ENCODE measurements at regions not wholly inside any gene's neighbourhood (a gene's known extent, or its start where the extent isn't known, plus 50 kb on each side); places are given as distances from the start of the nearest gene placed in this dataset.

GRCh38 chr5:14996997-14997396, 125.4 kb upstream of the ANKH start:
- BruUV-seq (replicated peaks), result no TSS peak
- CTCF ChIA-PET, result interaction anchor here (1.6 to 2.7 kb wide), 2 partner anchors 9 to 270 kb away, joined by 4 to 12 read pairs; no protein-coding TSS in a partner anchor
- H3K4me1 ChIP-seq (ENCODE audit: control insufficient read depth, insufficient read depth, low read length), result peaks cover 9% of the 10 kb centered on the region
- no peak overlapping the region for H2AFZ ChIP-seq (ENCODE audit: control insufficient read depth, low read depth, low read length)
- H3K4me2 ChIP-seq (ENCODE audit: control insufficient read depth, insufficient read depth), result peak overlapping the region; percentile 40; the same call in 1 of the 2 replicates
- no peak overlapping the region for H3K9ac ChIP-seq (ENCODE audit: control insufficient read depth, insufficient read depth, low read length)
- intact Hi-C loops (cut with micrococcal nuclease; ENCODE audit: unreplicated experiment) (no loop called here), in situ Hi-C loops (cut with MboI) (no loop called here)
- POLR2A ChIA-PET, result no interaction called here
- H3K27ac ChIP-seq (ENCODE audit: control insufficient read depth, insufficient read depth), result no peak overlapping the region
- no peaks in the 10 kb centered on the region for H4K20me1 ChIP-seq (ENCODE audit: control insufficient read depth, insufficient read depth)
- FAIRE-seq (peak; percentile 91), DNase-seq (ENCODE audit: low read depth, low spot score) (peak; percentile 20), ATAC-seq (peak; percentile 86)
- no peak overlapping the region for H3K4me3 ChIP-seq
- SMC1A ChIA-PET (ENCODE audit: uncharacterized antibody, unreplicated experiment), result interaction anchor here (1.0 to 2.1 kb wide), 4 partner anchors 40 to 324 kb away, joined by 3 to 10 read pairs (median 4); no protein-coding TSS in a partner anchor
- no peaks in the 10 kb centered on the region for H3K36me3 ChIP-seq (ENCODE audit: control insufficient read depth in 2 of 2, insufficient read depth in 2 of 2, low read length in 1 of 2)
- H3K9me3 ChIP-seq (replicated peaks; ENCODE audit: control insufficient read depth, insufficient read depth, low read length), result peaks cover 6% of the 10 kb centered on the region; the same call in 2 of the 3 replicates
- WGBS (ENCODE audit: insufficient coverage, insufficient replicate concordance, low lambda C conversion rate, missing lambda C conversion rate), result 23% methylated on average over 3 of the region's 3 CpGs
- RAD21 ChIA-PET (ENCODE audit: unreplicated experiment), result no interaction called here
- no peaks in the 10 kb centered on the region for H3K27me3 ChIP-seq (replicated peaks in 1 of 2; ENCODE audit: control insufficient read depth in 2 of 2, insufficient read depth in 2 of 2, low read length in 1 of 2)
- no peaks in the 10 kb centered on the region for H3K79me2 ChIP-seq (ENCODE audit: control insufficient read depth, insufficient read depth, low read length)
- no peak for TF ChIP-seq ESRRA (IDR thresholded peaks at IDR 0.05; ENCODE audit: low read length)
- TF ChIP-seq IKZF2 (IDR thresholded peaks at IDR 0.05), result no peak
- TF ChIP-seq MTA3 (IDR thresholded peaks at IDR 0.05; ENCODE audit: borderline replicate concordance, low read length), result no peak
- no peak for TF ChIP-seq ZNF622 (IDR thresholded peaks at IDR 0.05)
- TF ChIP-seq IRF3 (IDR thresholded peaks at IDR 0.05), result no peak
- TF ChIP-seq BMI1 (IDR thresholded peaks at IDR 0.05; ENCODE audit: borderline replicate concordance), result peak; percentile 90
- TF ChIP-seq HDGF (IDR thresholded peaks at IDR 0.05), result no peak
- TF ChIP-seq SPI1 (IDR thresholded peaks at IDR 0.05; ENCODE audit: borderline replicate concordance, insufficient read depth, low read depth, low read length), result peak; percentile 88; the same call in 1 of the 2 replicates
- TF ChIP-seq RFX5 (IDR thresholded peaks at IDR 0.05; ENCODE audit: low read depth, low read length), result 0 out of 2 replicates have a peak, but pooled peaks have one; percentile 62
- TF ChIP-seq SIX5 (IDR thresholded peaks at IDR 0.05; ENCODE audit: low read depth, low read length, severe bottlenecking), result no peak
- no peak for TF ChIP-seq NR2C2 (IDR thresholded peaks at IDR 0.05; ENCODE audit: borderline replicate concordance, control insufficient read depth, insufficient read length, low read depth)
- TF ChIP-seq NFXL1 (IDR thresholded peaks at IDR 0.05; ENCODE audit: borderline replicate concordance), result no peak
- TF ChIP-seq HSF1 (IDR thresholded peaks at IDR 0.05; ENCODE audit: low read depth, low read length), result no peak
- TF ChIP-seq GABPA (IDR thresholded peaks at IDR 0.05; ENCODE audit: low read depth), result no peak
- no peak for TF ChIP-seq YY1 (IDR thresholded peaks at IDR 0.05; ENCODE audit: low read depth, low read length)
- TF ChIP-seq E4F1 (IDR thresholded peaks at IDR 0.05; ENCODE audit: borderline replicate concordance, partially characterized antibody), result no peak
- 0 out of 2 replicates have a peak, but pooled peaks have one; percentile 36 for TF ChIP-seq IRF4 (IDR thresholded peaks at IDR 0.05; ENCODE audit: low read depth, low read length)
- no peak for TF ChIP-seq YBX1 (IDR thresholded peaks at IDR 0.05)
